HCT116 (cell line): ENCODE measurements at regions not wholly inside any gene's neighbourhood (a gene's known extent, or its start where the extent isn't known, plus 50 kb on each side); places are given as distances from the start of the nearest gene placed in this dataset.

Source experiments
- CTCF ChIP-seq, 3 experiments: fragments of 200-600 bp in 1 of 3; sonication (generic) in 1 of 3; IDR thresholded peaks in 2 of 3; conservative IDR thresholded peaks in 1 of 3; 2 replicates each; pipeline ENCODE4 v1.5.1; 2012 to 2017; ENCODE audit warnings: low read depth in 2 of 3, low read length in 2 of 3, antibody characterized with exemption in 1 of 3, borderline replicate concordance in 1 of 3, control low read depth in 1 of 3, mild to moderate bottlenecking in 1 of 3, mixed read lengths in 1 of 3, mixed run types in 1 of 3, moderate library complexity in 1 of 3; ENCODE audit not compliant: insufficient read depth in 1 of 3
- EGR1 ChIP-seq: IDR thresholded peaks from 2 replicates; pipeline ENCODE4 v1.6.1; 2012; ENCODE audit warnings: low read depth
- EZH2 ChIP-seq: fragments of 200-600 bp; sonication (generic); IDR thresholded peaks from 2 replicates; pipeline ENCODE4 v1.6.1; 2017; ENCODE audit warnings: antibody characterized with exemption, mixed run types
- EZH2phosphoT487 ChIP-seq: fragments of 200-600 bp; IDR thresholded peaks from 2 replicates; pipeline ENCODE4 v1.6.1; 2018; ENCODE audit warnings: antibody characterized with exemption, borderline replicate concordance
- POLR2A ChIP-seq: IDR thresholded peaks from 2 replicates; pipeline ENCODE4 v1.7.0; 2011; ENCODE audit warnings: borderline replicate concordance; ENCODE audit not compliant: insufficient read depth, insufficient read length; ENCODE audit errors: extremely low read depth
- TCF7L2 ChIP-seq: IDR thresholded peaks from 2 replicates; pipeline ENCODE4 v1.7.0; 2011; ENCODE audit warnings: borderline replicate concordance, inconsistent platforms; ENCODE audit not compliant: insufficient read depth, insufficient read length; ENCODE audit errors: extremely low read depth

- TF ChIP-seq EGR1 = no peak
- no peak for TF ChIP-seq EZH2
- no peak for TF ChIP-seq CTCF (IDR thresholded peaks at IDR 0.05 in 2 of 3, conservative IDR thresholded peaks at IDR 0.05 in 1 of 3; ENCODE audit: borderline replicate concordance in 1 of 3, insufficient read depth in 1 of 3, low read depth in 2 of 3, low read length in 2 of 3)
- no peak for TF ChIP-seq TCF7L2
- TF ChIP-seq POLR2A = no peak
- no peak for TF ChIP-seq EZH2phosphoT487
These were observed 52.8 kb upstream of the ZBTB40 start for GRCh38 chr1:22398656-22399420.
